ENCODE measurements at regions not wholly inside any gene's neighbourhood (a gene's known extent, or its start where the extent isn't known, plus 50 kb on each side); places are given as distances from the start of the nearest gene placed in this dataset.

- DNase-seq (ENCODE audit: low spot score), result no peak
These were observed 63.7 kb upstream of the CRHR1 start for GRCh38 chr17:45720386-45720785.

- peak; percentile 34 for DNase-seq (ENCODE audit: low spot score)
These were observed 62.0 kb upstream of the CRHR1 start for GRCh38 chr17:45722161-45722560.

GRCh38 chr17:45729294-45729907 lies 54.7 kb upstream of the CRHR1 start:
- no peak for DNase-seq (ENCODE audit: low spot score)

GRCh38 chr17:45730192-45730591 lies 53.9 kb upstream of the CRHR1 start:
- DNase-seq (ENCODE audit: low spot score), result no peak

- no peak for DNase-seq (ENCODE audit: low spot score)
These were observed 52.7 kb upstream of the CRHR1 start for GRCh38 chr17:45731459-45731858.

GRCh38 chr17:45732926-45733505 lies 51.1 kb upstream of the CRHR1 start:
- DNase-seq (ENCODE audit: low spot score), result no peak

GRCh38 chr17:45733781-45734180 lies 50.3 kb upstream of the CRHR1 start:
- DNase-seq (ENCODE audit: low spot score), result no peak
